ENCODE measurements at regions not wholly inside any gene's neighbourhood (a gene's known extent, or its start where the extent isn't known, plus 50 kb on each side); places are given as distances from the start of the nearest gene placed in this dataset.

GRCh38 chr5:121638126-121638525 lies 213.6 kb upstream of the FTMT start (continued):
- TF ChIP-seq, protein P1, sequence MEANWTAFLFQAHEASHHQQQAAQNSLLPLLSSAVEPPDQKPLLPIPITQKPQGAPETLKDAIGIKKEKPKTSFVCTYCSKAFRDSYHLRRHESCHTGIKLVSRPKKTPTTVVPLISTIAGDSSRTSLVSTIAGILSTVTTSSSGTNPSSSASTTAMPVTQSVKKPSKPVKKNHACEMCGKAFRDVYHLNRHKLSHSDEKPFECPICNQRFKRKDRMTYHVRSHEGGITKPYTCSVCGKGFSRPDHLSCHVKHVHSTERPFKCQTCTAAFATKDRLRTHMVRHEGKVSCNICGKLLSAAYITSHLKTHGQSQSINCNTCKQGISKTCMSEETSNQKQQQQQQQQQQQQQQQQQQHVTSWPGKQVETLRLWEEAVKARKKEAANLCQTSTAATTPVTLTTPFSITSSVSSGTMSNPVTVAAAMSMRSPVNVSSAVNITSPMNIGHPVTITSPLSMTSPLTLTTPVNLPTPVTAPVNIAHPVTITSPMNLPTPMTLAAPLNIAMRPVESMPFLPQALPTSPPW (CRISPR knock-in tag; IDR thresholded peaks at IDR 0.05): no peak
- TF ChIP-seq MAZ (CRISPR knock-in tag; conservative IDR thresholded peaks at IDR 0.05 in 1 of 2, IDR thresholded peaks at IDR 0.05 in 1 of 2) (no peak), SAFB2 (IDR thresholded peaks at IDR 0.05; ENCODE audit: borderline replicate concordance, low read depth, low read length, severe bottlenecking) (no peak), RAD51 (IDR thresholded peaks at IDR 0.05; ENCODE audit: borderline replicate concordance, low read depth) (no peak)

DNA sequence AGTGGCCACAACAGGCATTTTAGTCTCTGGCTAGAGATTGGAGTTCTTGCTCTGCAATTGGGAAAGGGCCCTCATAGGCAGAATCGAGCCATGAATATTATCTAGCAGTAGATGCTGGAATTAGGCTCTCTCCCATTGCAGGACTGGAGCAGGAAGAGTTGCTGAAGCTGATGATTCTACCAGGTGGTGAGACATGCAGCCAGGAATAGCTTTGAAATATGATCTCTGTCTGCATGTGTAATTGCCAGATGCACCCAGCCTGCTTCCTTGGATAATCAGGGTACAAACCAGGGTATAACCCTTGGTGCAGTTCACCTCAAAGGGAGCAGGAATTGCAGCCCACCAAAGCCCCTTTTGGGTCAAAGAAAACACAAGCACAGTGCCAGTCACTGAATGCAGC lies 211.4 kb upstream of the FTMT start:
- Histone ChIP-seq H3K36me3 (ENCODE audit: control insufficient read depth, insufficient read depth, low read length) (no peaks in the 10 kb centered on the region), H2AFZ (ENCODE audit: low read depth, low read length) (no peak overlapping the region), H3K9me3 (replicated peaks; ENCODE audit: control insufficient read depth, insufficient read depth, low read depth, low read length) (no peaks in the 10 kb centered on the region), H3K79me2 (ENCODE audit: control insufficient read depth, insufficient read depth, low read length) (no peaks in the 10 kb centered on the region), H3K27ac (ENCODE audit: extremely low read depth, low read depth, low read length) (no peak overlapping the region), H3K9me1 (ENCODE audit: control insufficient read depth, insufficient read depth, low read length) (no peaks in the 10 kb centered on the region), H3K27me3 (ENCODE audit: control insufficient read depth in 2 of 2, insufficient read depth in 2 of 2, low read length in 2 of 2) (no peaks in the 10 kb centered on the region), H3K9ac (ENCODE audit: insufficient read depth in 1 of 2, low read depth in 2 of 2, low read length in 2 of 2) (no peak overlapping the region), H3K4me2 (ENCODE audit: insufficient read depth, low read length) (no peak overlapping the region), H3K4me3 (no peak overlapping the region), H4K20me1 (replicated peaks; ENCODE audit: control insufficient read depth, insufficient read depth, low read length) (no peaks in the 10 kb centered on the region), H3K4me1 (replicated peaks in 1 of 2; ENCODE audit: control insufficient read depth in 2 of 2, insufficient read depth in 2 of 2, low read length in 2 of 2) (no peaks in the 10 kb centered on the region)
- TF ChIP-seq SAFB2 (IDR thresholded peaks at IDR 0.05; ENCODE audit: borderline replicate concordance, low read depth, low read length, severe bottlenecking) (no peak), NKRF (IDR thresholded peaks at IDR 0.05; ENCODE audit: borderline replicate concordance) (no peak)
- in situ Hi-C loops (cut with MboI): no loop called here
- 17% methylated on average over 1 of the region's 1 CpG for WGBS (ENCODE audit: insufficient coverage, low coverage, missing lambda C conversion rate)
- POLR2A ChIA-PET: no interaction called here
- CTCF ChIA-PET (ENCODE audit: low intra/inter-chr PET ratio): no interaction called here
- FAIRE-seq (no peak), DNase-seq (ENCODE audit: extremely low read depth in 1 of 4, low spot score in 3 of 4) (no peak), ATAC-seq (no peak)
- intact Hi-C loops (cut with micrococcal nuclease): no loop called here
- BruUV-seq (replicated peaks): no TSS peak

Measured in K562 (cell line).